ENCODE measurements at regions not wholly inside any gene's neighbourhood (a gene's known extent, or its start where the extent isn't known, plus 50 kb on each side); places are given as distances from the start of the nearest gene placed in this dataset.
"Not testable (repeated sequence)": the region's sequence is repeated elsewhere in the genome, so short reads cannot be mapped to it uniquely, and the experiment has no call there.

GRCh38 chr5:130331332-130331731, 427.1 kb downstream of the CHSY3 start:
- no peak for DNase-seq

- DNase-seq, result no peak
These were observed 420.8 kb downstream of the CHSY3 start for GRCh38 chr5:130324953-130325671.

DNA sequence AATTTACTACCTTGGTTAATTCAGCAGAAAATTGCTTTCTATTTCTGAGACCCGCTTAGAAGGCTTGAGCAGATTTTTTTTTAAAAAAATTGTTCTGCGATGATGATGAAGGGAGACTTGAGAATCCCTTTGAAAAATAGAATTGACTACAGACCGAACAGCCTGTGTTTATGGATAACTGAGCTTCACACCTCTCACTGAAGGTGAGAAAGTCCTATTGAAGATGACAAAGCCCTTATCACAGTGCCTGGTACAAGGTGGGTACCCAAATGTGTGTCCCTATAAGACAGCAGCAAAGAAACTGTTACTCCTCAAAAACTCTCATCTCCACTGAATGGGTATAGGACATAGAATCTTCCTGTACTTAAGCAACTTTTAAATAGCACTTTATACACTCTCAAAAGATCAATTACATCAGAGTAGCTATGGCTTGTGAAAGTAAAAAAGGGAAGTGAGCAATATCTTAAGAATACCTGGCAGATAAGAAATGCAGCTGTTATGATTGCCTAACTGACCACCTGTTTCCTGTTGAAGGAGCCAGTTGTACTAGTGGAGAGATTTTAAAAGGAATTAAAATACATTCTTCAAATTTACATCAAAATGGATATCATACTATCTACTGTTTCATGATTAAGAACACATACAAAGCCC, 419.7 kb downstream of the CHSY3 start:
- DNase-seq, result no peak

DNA sequence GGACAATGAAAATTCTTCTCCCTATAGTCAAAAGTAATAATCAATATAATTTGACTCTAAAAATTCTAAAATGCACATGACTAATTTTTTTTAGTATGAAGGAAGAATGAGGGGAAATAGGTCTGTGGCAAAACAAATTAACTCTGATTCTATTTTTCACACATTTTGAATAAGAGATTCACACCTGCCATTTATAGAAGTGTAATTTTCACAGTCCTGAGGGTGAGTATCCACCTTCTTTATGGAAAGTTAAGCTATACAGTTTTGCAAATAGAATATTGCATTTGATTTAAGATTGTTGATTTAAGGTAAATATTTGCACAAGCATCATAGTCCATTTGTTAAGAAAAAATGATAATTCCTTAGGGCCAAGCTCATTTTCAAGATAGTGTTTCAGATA, 417.7 kb downstream of the CHSY3 start:
- no peak for DNase-seq

DNA sequence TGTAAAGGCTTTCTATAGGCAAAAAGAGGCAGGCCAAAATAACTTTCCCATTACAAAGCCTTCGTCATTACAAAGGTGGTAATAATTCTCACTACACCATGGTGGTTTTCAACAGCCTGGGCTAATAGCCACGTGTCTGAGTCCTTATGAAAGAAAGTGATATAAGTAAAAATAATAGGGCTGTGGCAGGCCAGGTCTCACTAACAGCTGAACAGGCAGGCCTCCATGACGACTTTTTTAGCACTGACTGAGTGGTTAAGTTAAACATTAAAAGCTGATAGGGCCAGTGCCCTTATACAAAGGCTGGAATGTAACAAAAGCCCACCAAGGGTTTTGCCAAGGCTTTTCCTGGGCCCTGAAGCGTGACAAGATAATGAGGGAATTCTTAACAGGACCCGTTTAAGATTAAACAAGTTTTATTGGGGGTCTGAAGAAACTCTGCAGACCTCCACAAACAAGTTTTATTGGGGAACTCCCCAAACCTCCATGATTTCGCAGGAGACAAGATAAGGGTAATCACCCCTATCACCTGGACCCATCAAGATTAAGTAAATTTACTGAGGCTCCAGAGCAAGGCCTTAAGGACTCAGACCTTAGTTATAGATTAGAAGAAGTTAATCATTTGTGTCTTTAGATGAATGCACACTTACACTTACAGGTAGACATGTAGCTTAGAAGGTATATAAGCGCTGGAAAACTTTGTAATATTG, 412.9 kb downstream of the CHSY3 start:
- no peak for DNase-seq

GRCh38 chr5:130295235-130295634, 391.0 kb downstream of the CHSY3 start:
- no peak for DNase-seq

DNA sequence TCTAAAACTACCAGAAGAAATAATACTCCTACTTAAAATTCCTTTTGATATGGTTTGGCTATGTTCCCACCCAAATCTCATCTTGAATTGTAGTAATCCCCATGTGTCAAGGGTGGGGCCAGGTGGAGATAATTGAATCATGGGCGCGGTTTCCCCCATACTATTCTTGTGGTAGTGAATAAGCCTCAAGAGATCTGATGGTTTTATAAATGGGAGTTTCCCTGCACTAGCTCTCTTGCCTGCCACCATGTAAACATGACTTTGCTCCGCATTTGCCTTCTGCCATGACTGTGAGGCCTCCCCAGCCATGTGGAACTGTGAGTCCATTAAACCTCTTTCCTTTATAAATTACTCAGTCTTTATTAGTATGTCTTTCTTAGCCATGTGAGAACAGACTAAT, 390.5 kb downstream of the CHSY3 start:
- DNase-seq, result not testable (repeated sequence)

DNA sequence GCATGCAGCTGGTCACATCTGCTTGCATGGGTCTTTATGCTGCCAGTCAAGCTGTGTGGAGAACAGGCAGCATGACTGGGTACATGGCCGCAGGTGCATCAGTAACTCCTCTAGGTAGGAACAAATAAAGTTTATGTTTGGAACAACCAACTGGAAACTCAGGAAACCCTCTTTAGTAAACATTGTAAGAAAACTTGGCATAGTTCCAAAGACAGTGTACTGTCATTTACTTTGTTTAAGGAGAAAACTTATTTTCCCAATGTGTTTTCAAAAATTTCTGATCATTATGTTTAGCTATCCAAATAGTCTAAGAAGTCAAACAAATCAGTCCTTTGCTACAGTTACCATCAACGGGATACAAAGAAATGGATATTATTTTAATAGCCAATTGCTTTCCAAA, 386.0 kb downstream of the CHSY3 start:
- no peak for DNase-seq

- no peak for DNase-seq
These were observed 385.1 kb downstream of the CHSY3 start for GRCh38 chr5:130289132-130290088.

DNA sequence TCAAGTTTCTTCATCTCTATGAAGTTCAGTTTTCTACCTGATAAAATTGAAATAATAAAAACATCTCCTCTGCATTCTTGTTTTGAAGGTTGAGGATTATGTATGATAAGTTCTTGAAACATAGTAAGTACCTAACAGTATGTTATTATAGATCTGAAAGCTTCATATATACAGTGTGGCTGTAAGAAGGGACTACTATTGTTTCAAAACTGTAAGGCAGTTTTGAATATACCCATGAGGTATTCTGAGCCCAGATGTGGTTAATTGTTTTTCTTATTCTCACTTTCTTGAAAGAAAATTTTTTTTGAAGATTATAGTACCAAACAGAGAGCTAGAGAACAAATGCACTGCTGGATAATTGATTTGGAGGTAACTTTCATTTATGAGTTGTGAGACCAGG, 383.2 kb downstream of the CHSY3 start:
- DNase-seq, result no peak

- no peak for DNase-seq
These were observed 382.7 kb downstream of the CHSY3 start for GRCh38 chr5:130286971-130287370.

DNA sequence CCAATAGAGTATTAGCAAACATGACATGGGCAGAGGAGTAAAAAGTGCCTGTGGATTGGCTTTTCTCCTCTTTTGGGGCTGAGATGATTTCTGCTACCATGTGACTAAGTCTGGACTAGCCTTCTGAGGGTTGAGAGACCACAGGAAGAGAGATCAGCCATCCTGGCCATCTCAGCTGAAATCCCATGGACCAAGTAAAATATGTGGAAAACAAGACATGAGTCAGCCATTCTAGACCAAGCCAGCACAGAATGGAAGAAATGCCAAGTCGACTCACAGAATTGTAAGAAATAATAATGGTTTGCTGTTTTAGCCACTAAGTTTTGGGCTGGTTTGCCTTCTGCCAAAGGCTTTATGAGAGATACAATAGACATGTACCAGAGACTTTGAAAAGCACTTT, 377.8 kb downstream of the CHSY3 start:
- no peak for DNase-seq

DNA sequence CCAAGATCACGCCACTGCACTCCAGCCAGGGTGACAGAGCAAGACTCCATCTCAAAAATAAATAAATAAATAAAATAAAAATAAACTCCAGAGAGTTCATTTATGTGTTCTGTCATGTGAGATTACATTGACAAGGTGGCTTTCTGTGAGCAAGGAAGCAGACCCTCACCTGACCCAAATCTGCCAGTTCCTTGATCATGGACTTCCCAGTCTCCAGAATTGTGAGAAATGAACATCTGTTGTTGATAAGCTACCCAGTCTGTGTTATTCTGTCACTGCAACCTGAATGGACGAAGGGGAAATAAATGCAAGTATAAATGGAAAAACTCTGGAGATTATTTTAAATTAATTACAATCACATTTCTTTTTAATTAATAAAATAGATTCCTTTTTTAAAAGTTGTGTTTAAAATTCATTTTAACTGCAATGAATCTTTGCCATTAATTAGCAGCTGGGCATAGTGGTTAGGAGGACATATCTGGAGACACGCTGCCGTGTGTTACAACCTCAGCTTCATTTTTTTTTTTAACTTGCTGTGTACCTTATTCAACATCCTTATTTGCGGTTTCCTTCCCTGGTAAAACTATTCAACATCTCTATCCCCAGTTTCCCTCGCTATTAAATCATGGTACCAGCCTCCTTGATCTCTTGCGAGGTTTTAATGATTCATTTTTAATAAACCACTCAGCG, 376.4 kb downstream of the CHSY3 start:
- no peak for DNase-seq

GRCh38 chr5:130279386-130279785, 375.1 kb downstream of the CHSY3 start:
- DNase-seq, result no peak

DNA sequence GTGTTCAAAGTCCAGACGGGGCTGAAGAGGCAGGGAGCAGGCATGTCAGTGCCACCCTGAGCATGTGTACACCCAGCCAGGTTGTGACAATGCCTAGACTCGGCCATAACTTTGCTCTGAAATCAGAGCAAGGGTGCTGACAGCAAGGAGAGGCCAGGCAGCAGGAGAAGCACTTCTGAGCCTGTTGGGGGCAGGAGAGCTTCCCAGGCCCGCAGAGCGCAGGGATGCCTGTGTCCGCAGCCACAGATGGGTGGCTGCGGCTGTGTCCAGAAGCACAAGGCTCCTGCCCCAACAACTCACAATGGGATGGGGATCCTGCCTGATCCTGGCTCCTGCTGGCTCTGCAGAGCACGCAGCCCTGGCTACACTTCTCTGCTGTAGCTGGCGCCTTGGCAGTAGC, 373.9 kb downstream of the CHSY3 start:
- no peak for DNase-seq

DNA sequence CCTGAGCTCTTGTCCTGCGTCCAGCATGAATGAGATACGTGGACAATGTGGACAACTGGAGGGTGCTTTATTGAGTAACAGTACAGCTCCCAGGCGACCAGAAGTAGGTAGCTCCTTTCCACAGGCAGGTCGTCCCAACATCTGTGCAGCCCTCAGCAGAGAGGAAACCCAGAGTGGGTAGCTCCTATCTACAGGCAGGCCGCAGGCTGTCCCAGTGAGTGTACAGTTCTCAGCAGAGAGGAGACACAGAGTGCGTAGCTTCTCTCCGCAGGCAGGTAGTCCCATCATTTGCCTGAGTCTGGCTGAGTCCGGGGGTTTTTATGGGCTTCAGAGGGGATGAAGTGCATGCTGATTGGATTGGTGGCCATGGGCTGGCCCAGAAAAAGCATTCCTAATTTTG, 373.3 kb downstream of the CHSY3 start:
- no peak for DNase-seq

GRCh38 chr5:130277002-130277401, 372.7 kb downstream of the CHSY3 start:
- no peak for DNase-seq

- no peak for DNase-seq
These were observed 368.6 kb downstream of the CHSY3 start for GRCh38 chr5:130272837-130273236.

- DNase-seq, result no peak
These were observed 366.5 kb downstream of the CHSY3 start for GRCh38 chr5:130270786-130271185.

DNA sequence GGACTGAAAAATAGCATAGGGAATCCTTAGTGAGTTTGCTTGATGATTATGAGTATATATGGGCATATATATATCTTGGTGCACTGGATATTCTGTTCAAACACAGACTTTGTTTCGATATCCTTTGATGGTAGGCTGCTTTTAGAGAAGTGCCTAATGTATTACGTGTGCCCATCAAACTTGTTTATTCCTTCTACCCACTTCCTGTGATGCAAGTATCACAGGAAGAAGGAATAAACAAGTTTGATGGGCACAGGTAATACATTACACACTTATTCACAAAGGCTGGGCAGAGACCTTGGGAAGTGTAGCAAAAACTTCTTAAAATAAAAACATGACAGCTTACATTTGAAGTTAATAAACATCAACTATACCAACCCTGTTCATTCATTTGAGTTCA, 364.2 kb downstream of the CHSY3 start:
- no peak for DNase-seq

- DNase-seq, result no peak
These were observed 363.7 kb downstream of the CHSY3 start for GRCh38 chr5:130267926-130268325.
